ENCODE measurements at regions not wholly inside any gene's neighbourhood (a gene's known extent, or its start where the extent isn't known, plus 50 kb on each side); places are given as distances from the start of the nearest gene placed in this dataset.

- no peak for TF ChIP-seq POLR2A (IDR thresholded peaks at IDR 0.05; ENCODE audit: borderline replicate concordance, extremely low read depth, insufficient read depth, insufficient read length)
- TF ChIP-seq, protein P1, sequence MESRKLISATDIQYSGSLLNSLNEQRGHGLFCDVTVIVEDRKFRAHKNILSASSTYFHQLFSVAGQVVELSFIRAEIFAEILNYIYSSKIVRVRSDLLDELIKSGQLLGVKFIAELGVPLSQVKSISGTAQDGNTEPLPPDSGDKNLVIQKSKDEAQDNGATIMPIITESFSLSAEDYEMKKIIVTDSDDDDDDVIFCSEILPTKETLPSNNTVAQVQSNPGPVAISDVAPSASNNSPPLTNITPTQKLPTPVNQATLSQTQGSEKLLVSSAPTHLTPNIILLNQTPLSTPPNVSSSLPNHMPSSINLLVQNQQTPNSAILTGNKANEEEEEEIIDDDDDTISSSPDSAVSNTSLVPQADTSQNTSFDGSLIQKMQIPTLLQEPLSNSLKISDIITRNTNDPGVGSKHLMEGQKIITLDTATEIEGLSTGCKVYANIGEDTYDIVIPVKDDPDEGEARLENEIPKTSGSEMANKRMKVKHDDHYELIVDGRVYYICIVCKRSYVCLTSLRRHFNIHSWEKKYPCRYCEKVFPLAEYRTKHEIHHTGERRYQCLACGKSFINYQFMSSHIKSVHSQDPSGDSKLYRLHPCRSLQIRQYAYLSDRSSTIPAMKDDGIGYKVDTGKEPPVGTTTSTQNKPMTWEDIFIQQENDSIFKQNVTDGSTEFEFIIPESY (IDR thresholded peaks at IDR 0.05; ENCODE audit: extremely low read depth, insufficient replicate concordance, low read length): no peak
- TF ChIP-seq, protein P2, sequence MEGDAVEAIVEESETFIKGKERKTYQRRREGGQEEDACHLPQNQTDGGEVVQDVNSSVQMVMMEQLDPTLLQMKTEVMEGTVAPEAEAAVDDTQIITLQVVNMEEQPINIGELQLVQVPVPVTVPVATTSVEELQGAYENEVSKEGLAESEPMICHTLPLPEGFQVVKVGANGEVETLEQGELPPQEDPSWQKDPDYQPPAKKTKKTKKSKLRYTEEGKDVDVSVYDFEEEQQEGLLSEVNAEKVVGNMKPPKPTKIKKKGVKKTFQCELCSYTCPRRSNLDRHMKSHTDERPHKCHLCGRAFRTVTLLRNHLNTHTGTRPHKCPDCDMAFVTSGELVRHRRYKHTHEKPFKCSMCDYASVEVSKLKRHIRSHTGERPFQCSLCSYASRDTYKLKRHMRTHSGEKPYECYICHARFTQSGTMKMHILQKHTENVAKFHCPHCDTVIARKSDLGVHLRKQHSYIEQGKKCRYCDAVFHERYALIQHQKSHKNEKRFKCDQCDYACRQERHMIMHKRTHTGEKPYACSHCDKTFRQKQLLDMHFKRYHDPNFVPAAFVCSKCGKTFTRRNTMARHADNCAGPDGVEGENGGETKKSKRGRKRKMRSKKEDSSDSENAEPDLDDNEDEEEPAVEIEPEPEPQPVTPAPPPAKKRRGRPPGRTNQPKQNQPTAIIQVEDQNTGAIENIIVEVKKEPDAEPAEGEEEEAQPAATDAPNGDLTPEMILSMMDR (IDR thresholded peaks at IDR 0.05 in 2 of 3, conservative IDR thresholded peaks at IDR 0.05 in 1 of 3; ENCODE audit: borderline replicate concordance in 1 of 3, insufficient read depth in 1 of 3, low read depth in 2 of 3, low read length in 2 of 3): no peak
- TF ChIP-seq ELF1 (IDR thresholded peaks at IDR 0.05; ENCODE audit: borderline replicate concordance, low read depth): no peak
- no peak for TF ChIP-seq TCF7L2 (IDR thresholded peaks at IDR 0.05; ENCODE audit: borderline replicate concordance, extremely low read depth, insufficient read depth, insufficient read length)
- TF ChIP-seq POLR2AphosphoS5 (IDR thresholded peaks at IDR 0.05; ENCODE audit: low read depth, low read length): no peak
- TF ChIP-seq ZNF274 (IDR thresholded peaks at IDR 0.05; ENCODE audit: low read depth, low read length): no peak
- no peak for TF ChIP-seq EZH2phosphoT487 (IDR thresholded peaks at IDR 0.05; ENCODE audit: borderline replicate concordance)
- no peak for TF ChIP-seq CBX3 (IDR thresholded peaks at IDR 0.05; ENCODE audit: low read depth)
- no peak for TF ChIP-seq CEBPB (IDR thresholded peaks at IDR 0.05; ENCODE audit: low read depth)
- TF ChIP-seq, protein P3, sequence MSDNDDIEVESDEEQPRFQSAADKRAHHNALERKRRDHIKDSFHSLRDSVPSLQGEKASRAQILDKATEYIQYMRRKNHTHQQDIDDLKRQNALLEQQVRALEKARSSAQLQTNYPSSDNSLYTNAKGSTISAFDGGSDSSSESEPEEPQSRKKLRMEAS (IDR thresholded peaks at IDR 0.05): no peak
- no peak for TF ChIP-seq EGR1 (IDR thresholded peaks at IDR 0.05; ENCODE audit: low read depth)
- no peak for TF ChIP-seq FOSL1 (IDR thresholded peaks at IDR 0.05; ENCODE audit: low read depth)
- TF ChIP-seq SP1 (IDR thresholded peaks at IDR 0.05; ENCODE audit: low read depth): no peak
- no peak for TF ChIP-seq YY1 (IDR thresholded peaks at IDR 0.05; ENCODE audit: extremely low read depth, insufficient replicate concordance, low read depth, low read length)
- TF ChIP-seq EZH2 (IDR thresholded peaks at IDR 0.05): no peak
- TF ChIP-seq JUND (IDR thresholded peaks at IDR 0.05): no peak
- no peak for DNase-seq (ENCODE audit: low read depth, low spot score)
- H3K79me2 ChIP-seq (ENCODE audit: insufficient read depth, low read length): no peaks in the 10 kb centered on the region
- H3K9me2 ChIP-seq (ENCODE audit: insufficient read depth): no peaks in the 10 kb centered on the region
- ChIA-PET RAD21 (ENCODE audit: low non-redundant PET in 1 of 2, low total read pairs in 2 of 2, uncharacterized antibody in 2 of 2, unreplicated experiment in 2 of 2) (no interaction called here), CTCF (no interaction called here), POLR2A (no interaction called here)
- no peaks in the 10 kb centered on the region for H3K27me3 ChIP-seq (ENCODE audit: insufficient read depth, low read length)
- BruUV-seq (replicated peaks): no TSS peak
- H2AFZ ChIP-seq (ENCODE audit: low read depth, low read length, poor library complexity, severe bottlenecking): no peak overlapping the region
- H3K9ac ChIP-seq (ENCODE audit: low read length): no peak overlapping the region
- H3K9me3 ChIP-seq (ENCODE audit: control insufficient read depth in 1 of 2, insufficient read depth in 1 of 2, low read depth in 1 of 2, low read length in 2 of 2): no peaks in the 10 kb centered on the region
- H3K4me2 ChIP-seq (ENCODE audit: low read length): no peak overlapping the region
- H3K27ac ChIP-seq (ENCODE audit: low read depth, low read length): no peak overlapping the region
- intact Hi-C loops (cut with micrococcal nuclease): no loop called here
- no peak for ATAC-seq
- H3K36me3 ChIP-seq (ENCODE audit: control insufficient read depth in 1 of 2, insufficient read depth in 2 of 2, low read length in 2 of 2): no peaks in the 10 kb centered on the region
- no peak overlapping the region for H3K4me3 ChIP-seq (replicated peaks in 1 of 2; ENCODE audit: low read depth in 1 of 2, low read length in 2 of 2)
- no peaks in the 10 kb centered on the region for H3K4me1 ChIP-seq (ENCODE audit: control insufficient read depth in 1 of 2, insufficient read depth in 2 of 2, low read length in 2 of 2)
- no peaks in the 10 kb centered on the region for H4K20me1 ChIP-seq (ENCODE audit: insufficient read depth)
These were observed 168.6 kb upstream of the CLNK start for GRCh38 chr4:10853196-10853595.
